Right cardiac atrium (tissue), 5 donors: ENCODE measurements at regions not wholly inside any gene's neighbourhood (a gene's known extent, or its start where the extent isn't known, plus 50 kb on each side); places are given as distances from the start of the nearest gene placed in this dataset.

ENCODE experiments used
- ATAC-seq, 2 donors: fragments of 200-7000 bp; cut with Tn5 transposase; one replicate each; pipeline versions ENCODE4 v1.8.0 to v1.9.1; 2020; ENCODE audit warnings: moderate library complexity in 2 of 2, mild to moderate bottlenecking in 1 of 2
- DNase-seq, 3 donors: peaks; one replicate each; pipeline ENCODE4 v3.0.0-alpha.2; 2020
- H3K27ac ChIP-seq: one replicate; pipeline ENCODE4 v1.5.1; 2013; ENCODE audit warnings: mild to moderate bottlenecking, low read length, control low read depth, moderate library complexity
- H3K27me3 ChIP-seq: one replicate; pipeline ENCODE4 v1.6.1; 2013; ENCODE audit not compliant: control insufficient read depth, insufficient read depth
- H3K4me1 ChIP-seq: one replicate; pipeline ENCODE4 v1.6.1; 2013; ENCODE audit warnings: low read length; ENCODE audit not compliant: control insufficient read depth, insufficient read depth
- H3K4me3 ChIP-seq: one replicate; pipeline ENCODE4 v1.5.1; 2013; ENCODE audit warnings: low read length, control low read depth
- H3K9me3 ChIP-seq: one replicate; pipeline ENCODE4 v1.6.1; 2013; ENCODE audit warnings: low read length; ENCODE audit not compliant: control insufficient read depth
- WGBS: extraction: QIAGEN DNeasy Blood & Tissue Kit; methylation state at CpG from one replicate; pipeline ENCODE4 v1.1.7; 2013; 5-methylcytosine and 5-hydroxymethylcytosine counted together
- intact Hi-C, 4 donors: fragments of 100-400 bp; cut with DNase I; formaldehyde crosslinking; loops; one replicate each; pipeline versions ENCODE4 v1.11.0 to v1.14.0; 2022 to 2023
- donor health status: healthy with polysubstance abuse.
- donor health status: DM: no; HTN: yes; CAD: no.
- donor health status: DM: no; HTN: no; CAD: no.
- donor health status: DM: no; HTN: yes; CAD: no; lungs with severe emphysema.
- donor health status: DM: yes; HTN: yes; CAD: no.

DNA sequence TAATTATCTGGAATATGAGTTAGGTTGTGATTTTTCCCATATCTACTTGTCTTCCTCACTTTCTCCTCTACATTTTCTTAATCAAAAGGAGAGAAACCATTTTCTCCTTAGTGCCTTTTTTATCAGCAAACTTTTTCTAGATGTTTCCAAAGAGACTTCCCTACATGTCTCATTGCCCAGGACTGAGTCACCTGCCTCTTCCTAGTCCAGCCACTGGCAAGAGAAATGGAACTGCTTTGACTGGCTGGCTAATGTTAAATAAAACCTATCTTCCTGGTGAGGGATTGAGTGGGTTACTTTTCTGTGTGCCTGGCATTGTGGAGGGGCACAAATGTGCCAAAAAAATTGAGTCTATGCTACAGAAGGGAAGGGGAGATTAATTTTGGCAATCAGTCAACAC is 52.1 kb upstream of the CD5L start:
- intact Hi-C loops, result no loop called here
- H3K27ac ChIP-seq, result no peak overlapping the region
- peaks cover 2% of the 10 kb centered on the region for H3K9me3 ChIP-seq
- DNase-seq (no peak), ATAC-seq (no peak)
- H3K4me3 ChIP-seq, result no peak overlapping the region
- no peaks in the 10 kb centered on the region for H3K4me1 ChIP-seq
- H3K27me3 ChIP-seq, result no peaks in the 10 kb centered on the region

GRCh38 chr1:157894613-157895165 is 53.1 kb upstream of the CD5L start:
- Histone ChIP-seq H3K4me3 (no peak overlapping the region), H3K9me3 (peaks cover 2% of the 10 kb centered on the region), H3K4me1 (no peaks in the 10 kb centered on the region), H3K27me3 (no peaks in the 10 kb centered on the region), H3K27ac (no peak overlapping the region)
- DNase-seq, result no peak
- 42% methylated on average over 5 of the region's 5 CpGs for whole genome bisulfite sequencing
- intact Hi-C loops, result no loop called here
- no peak for ATAC-seq

DNA sequence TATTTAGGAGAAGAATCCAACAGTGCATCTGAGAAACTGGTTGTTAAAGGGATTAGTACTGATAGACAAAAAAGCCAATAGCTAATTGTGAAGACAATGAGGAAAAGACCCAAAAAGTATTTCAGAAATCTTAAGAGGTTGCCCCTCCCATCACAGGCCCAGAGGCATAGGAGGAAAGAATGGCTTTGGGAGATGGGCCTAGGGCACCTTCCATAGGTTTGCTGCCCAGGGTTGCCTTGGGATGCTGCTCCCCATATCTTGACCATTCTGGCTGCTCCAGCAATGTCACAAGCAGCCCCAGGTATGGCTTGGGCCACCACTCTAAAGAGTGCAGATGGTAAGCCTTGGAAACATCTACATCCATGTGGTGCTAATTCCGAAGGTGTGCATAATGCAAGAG is 68.7 kb upstream of the CD5L start:
- H3K9me3 ChIP-seq, result no peaks in the 10 kb centered on the region
- 79% methylated on average over 1 of the region's 1 CpG for WGBS
- no peaks in the 10 kb centered on the region for H3K4me1 ChIP-seq
- ATAC-seq, result no peak
- intact Hi-C loops, result no loop called here
- H3K27me3 ChIP-seq, result no peaks in the 10 kb centered on the region
- H3K27ac ChIP-seq, result no peak overlapping the region
- no peak for DNase-seq
- no peak overlapping the region for H3K4me3 ChIP-seq

DNA sequence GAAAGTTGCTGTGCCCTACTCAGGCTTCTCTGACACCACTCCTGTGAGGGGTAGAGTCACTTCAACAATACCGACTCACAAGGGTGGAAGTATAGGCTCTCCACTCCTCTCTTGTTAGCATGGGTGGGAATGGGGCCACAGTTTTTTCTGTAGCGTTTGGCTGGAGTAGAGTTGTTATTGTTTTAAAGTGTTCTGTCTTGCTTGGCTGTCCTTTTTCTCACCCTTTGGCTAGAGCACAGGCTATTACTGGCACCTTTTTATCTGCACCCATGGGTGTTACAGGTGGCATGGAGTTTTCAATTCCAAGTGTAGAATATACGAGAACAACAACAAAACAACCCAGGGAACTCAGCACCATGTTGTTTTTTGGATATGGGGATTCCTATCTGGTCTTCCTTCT is 74.3 kb upstream of the CD5L start:
- ATAC-seq, result peak; percentile 62 to 86
- H3K27ac ChIP-seq, result no peak overlapping the region

GRCh38 chr1:157916887-157917570 is 75.4 kb upstream of the CD5L start:
- intact Hi-C loops, result no loop called here
- H3K9me3 ChIP-seq, result no peaks in the 10 kb centered on the region
- no peaks in the 10 kb centered on the region for H3K27me3 ChIP-seq
- H3K4me1 ChIP-seq, result peaks cover 8% of the 10 kb centered on the region
- DNase-seq (peak in 1 of 3 donors; percentile 49), ATAC-seq (peak; percentile 56 to 90)
- no peak overlapping the region for H3K4me3 ChIP-seq
- 56% methylated on average over 1 of the region's 1 CpG for WGBS
- no peak overlapping the region for H3K27ac ChIP-seq

More for the DNA sequence above, 74.3 kb upstream of the CD5L start:
- peak in 1 of 3 donors; percentile 27 for DNase-seq
- Histone ChIP-seq H3K27me3 (no peaks in the 10 kb centered on the region), H3K4me1 (peaks cover 8% of the 10 kb centered on the region), H3K9me3 (no peaks in the 10 kb centered on the region), H3K4me3 (no peak overlapping the region)
- intact Hi-C loops, result no loop called here
- whole genome bisulfite sequencing, result 36% methylated on average over 3 of the region's 3 CpGs

- no peak for DNase-seq
- H3K27me3 ChIP-seq, result no peaks in the 10 kb centered on the region
- peaks cover 8% of the 10 kb centered on the region for H3K4me1 ChIP-seq
- no peak for ATAC-seq
- 90% methylated on average over 2 of the region's 2 CpGs for WGBS
- H3K4me3 ChIP-seq, result no peak overlapping the region
- H3K27ac ChIP-seq, result no peak overlapping the region
- intact Hi-C loops, result no loop called here
- no peaks in the 10 kb centered on the region for H3K9me3 ChIP-seq
Observed at GRCh38 chr1:157920748-157921147, 72.7 kb upstream of the KIRREL1 start.

DNA sequence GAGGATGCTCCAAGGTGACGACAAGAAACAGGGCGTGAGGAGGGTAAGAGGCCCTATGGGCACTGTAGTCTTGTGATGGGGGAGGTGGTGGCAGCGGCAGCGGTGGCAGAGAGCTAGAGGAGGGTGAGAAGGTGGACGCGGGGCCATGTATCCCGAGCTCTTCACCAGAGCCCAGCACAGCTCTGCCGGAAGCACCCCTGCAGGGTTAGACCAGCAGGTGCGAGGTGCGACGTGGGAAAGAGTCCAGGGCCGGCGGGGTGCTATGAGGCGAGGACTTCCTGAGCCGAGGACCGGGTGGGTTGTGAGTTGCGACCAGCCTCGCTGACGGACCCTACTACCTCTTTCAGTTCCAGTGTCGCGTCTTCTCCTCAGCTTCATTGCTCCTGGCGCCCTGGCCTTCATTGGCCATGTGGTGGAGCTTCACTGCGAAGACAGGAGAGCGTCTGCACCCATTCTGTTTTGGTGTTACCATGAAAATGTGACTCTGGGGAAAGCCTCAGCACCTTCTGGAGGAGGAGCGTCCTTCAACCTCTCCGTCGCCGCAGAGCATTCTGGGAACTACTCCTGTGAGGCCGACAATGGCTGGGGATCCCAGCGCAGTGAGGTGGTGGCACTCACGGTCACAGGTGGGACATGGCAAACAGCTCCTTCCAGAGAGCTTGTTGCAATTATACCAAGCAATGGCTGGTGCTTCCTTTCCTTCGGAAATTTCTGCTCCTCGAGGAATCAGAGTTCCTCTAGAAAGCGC is 67.9 kb upstream of the KIRREL1 start:
- Histone ChIP-seq H3K9me3 (no peaks in the 10 kb centered on the region), H3K4me1 (no peaks in the 10 kb centered on the region), H3K27ac (no peak overlapping the region), H3K27me3 (no peaks in the 10 kb centered on the region), H3K4me3 (no peak overlapping the region)
- WGBS, result 90% methylated on average over 34 of the region's 34 CpGs
- ATAC-seq (no peak), DNase-seq (peak in 1 of 3 donors; percentile 46)
- intact Hi-C loops, result no loop called here

GRCh38 chr1:157932069-157932468 is 61.4 kb upstream of the KIRREL1 start:
- Histone ChIP-seq H3K4me1 (no peaks in the 10 kb centered on the region), H3K27me3 (no peaks in the 10 kb centered on the region), H3K9me3 (no peaks in the 10 kb centered on the region), H3K4me3 (no peak overlapping the region), H3K27ac (no peak overlapping the region)
- DNase-seq (no peak), ATAC-seq (no peak)
- intact Hi-C loops, result no loop called here

DNA sequence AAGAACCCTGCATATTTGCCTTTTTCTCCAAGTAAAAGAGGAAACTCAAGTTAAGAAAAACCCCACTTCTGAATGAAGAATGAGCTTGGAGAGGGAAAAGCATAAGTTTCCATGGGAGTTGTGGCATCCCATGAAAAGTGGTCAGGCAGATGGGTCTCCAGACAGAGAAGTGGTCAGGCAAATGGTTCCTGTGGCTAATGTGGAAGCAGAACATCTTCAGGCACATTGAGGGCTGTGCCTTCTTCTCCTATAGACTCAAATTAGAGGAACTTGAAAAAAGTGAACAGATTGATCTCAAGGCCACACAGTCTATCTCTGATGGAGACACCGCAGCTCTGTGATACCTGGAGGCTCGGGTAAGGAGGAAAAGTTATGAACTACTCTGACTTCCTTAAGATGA is 55.7 kb upstream of the KIRREL1 start:
- ATAC-seq (no peak), DNase-seq (no peak)
- Histone ChIP-seq H3K27me3 (no peaks in the 10 kb centered on the region), H3K4me1 (no peaks in the 10 kb centered on the region), H3K27ac (no peak overlapping the region), H3K9me3 (no peaks in the 10 kb centered on the region), H3K4me3 (no peak overlapping the region)
- WGBS, result 82% methylated on average over 2 of the region's 2 CpGs
- intact Hi-C loops, result no loop called here

- intact Hi-C loops, result no loop called here
- ATAC-seq, result peak; percentile 40 to 84
- 74% methylated on average over 5 of the region's 5 CpGs for WGBS
Observed at GRCh38 chr1:157941939-157942338, 51.5 kb upstream of the KIRREL1 start.

More at GRCh38 chr1:157941939-157942338, 51.5 kb upstream of the KIRREL1 start:
- Histone ChIP-seq H3K9me3 (no peaks in the 10 kb centered on the region), H3K27ac (no peak overlapping the region), H3K27me3 (peaks cover 3% of the 10 kb centered on the region), H3K4me1 (no peaks in the 10 kb centered on the region), H3K4me3 (no peak overlapping the region)
- DNase-seq, result peak in 1 of 3 donors; percentile 53
